ENCODE measurements at regions not wholly inside any gene's neighbourhood (a gene's known extent, or its start where the extent isn't known, plus 50 kb on each side); places are given as distances from the start of the nearest gene placed in this dataset.

DNA sequence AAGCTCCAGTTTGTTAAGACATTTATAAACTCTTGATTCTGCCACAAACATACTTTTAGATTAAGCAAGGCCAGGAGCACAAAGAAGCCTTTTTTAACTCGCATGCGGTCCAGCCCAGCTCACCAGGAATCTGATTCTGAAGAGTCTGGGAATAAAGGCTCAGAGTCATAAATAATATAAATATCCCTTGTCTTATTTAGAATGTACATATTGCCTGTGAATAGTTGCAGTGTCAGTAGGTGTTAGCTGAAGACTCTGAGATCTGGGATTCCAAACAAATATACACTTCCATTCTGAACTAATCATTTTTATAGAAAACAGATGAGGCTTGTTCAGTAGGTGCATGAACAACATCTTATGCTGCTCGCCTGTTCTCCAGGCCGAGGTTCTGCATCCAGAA lies 59.1 kb upstream of the ELAC2 start:
- no peak for DNase-seq

DNA sequence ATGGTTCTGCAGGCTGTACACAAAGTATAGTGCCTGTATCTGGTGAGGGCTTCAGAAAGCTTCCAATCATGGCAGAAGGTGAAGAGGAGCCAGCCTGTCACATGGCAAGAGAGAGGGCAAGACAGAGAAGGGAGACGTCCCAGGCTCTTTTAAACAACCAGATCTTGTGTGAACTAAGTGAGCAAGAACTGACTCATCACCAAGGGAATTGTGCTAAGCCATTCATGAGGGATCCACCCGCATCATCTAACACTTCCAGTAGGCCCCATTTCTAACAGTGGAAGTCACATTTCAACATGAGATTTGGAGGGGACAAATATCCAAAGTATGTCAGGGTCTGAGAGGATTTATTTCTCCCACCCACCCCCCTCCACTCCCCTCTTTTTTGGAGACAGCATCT lies 56.2 kb upstream of the ELAC2 start:
- DNase-seq: no peak

DNA sequence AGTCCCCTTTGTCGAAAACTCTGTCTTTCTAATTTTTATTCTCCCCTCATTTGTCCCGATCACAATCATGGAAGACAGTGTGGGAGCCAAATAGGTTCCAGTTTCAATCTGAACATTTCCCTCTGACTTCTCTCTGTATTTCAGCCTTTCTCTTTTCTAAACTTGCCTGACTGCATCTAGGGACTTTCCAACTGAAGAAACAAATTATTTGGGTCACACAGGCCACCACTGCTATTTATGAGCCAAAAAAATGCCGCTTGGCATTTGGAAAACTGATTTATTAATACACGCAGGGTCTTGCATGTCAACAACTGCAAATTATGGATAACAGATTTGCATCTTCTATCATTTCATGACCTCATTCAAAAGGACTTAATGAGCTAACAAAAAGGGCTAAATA lies 55.2 kb upstream of the ELAC2 start:
- no peak for DNase-seq

DNA sequence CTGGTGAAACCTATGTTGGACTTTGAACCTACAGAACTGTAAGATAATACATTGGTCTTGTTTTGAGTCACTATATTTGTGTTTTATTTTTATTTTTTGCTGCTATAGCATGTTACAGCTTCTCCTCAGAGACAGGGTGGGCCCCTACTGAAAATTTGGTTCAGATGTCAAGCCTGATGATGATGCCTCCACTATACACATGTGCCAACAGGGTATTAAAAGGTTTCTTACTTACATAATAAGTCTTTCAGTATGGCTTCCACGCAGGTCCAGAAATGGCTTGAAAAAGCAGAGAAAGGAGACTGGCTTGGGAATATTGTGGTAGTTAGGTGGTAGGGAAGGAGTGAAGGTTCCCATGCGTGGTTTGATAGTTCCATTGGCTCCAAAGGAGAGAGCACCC lies 52.9 kb upstream of the ELAC2 start:
- no peak for DNase-seq

GRCh38 chr17:13067629-13068303 lies 49.9 kb upstream of the ELAC2 start:
- DNase-seq: no peak
